ENCODE measurements at regions not wholly inside any gene's neighbourhood (a gene's known extent, or its start where the extent isn't known, plus 50 kb on each side); places are given as distances from the start of the nearest gene placed in this dataset.

- TF ChIP-seq CTCF (conservative IDR thresholded peaks at IDR 0.05) (no peak), EZH2 (IDR thresholded peaks at IDR 0.05; ENCODE audit: low read depth) (no peak)
Observed at GRCh38 chr2:6506859-6507258, 358.8 kb downstream of the CMPK2 start.

All from PC-9 (cell line).